Panc1 (cell line): ENCODE measurements at regions not wholly inside any gene's neighbourhood (a gene's known extent, or its start where the extent isn't known, plus 50 kb on each side); places are given as distances from the start of the nearest gene placed in this dataset.

ENCODE experiments used
- ATAC-seq: fragments of 200-7000 bp; cut with Tn5 transposase; 2 replicates; pipeline ENCODE4 v1.9.1; 2020; ENCODE audit warnings: mild to moderate bottlenecking, moderate library complexity
- BruUV-seq: library from RNA; stranded (reverse); fragments of 400-500 nt; replicated peaks from 2 replicates; lab custom pipeline; 2021; lab: Mats Ljungman, UMichigan
- CTCF ChIA-PET: fragments of 300-600 bp; sonication (Branson Sonifier 250); formaldehyde crosslinking; loops from one replicate; lab custom pipeline; 2022; ENCODE audit warnings: antibody characterized with exemption; lab: Charles Lee
- POLR2A ChIA-PET: fragments of 300-600 bp; sonication (Branson Sonifier 250); formaldehyde crosslinking; loops from one replicate; lab custom pipeline; 2022; ENCODE audit warnings: antibody characterized with exemption; lab: Charles Lee
- DNase-seq: peaks from one replicate; pipeline ENCODE4 v3.0.0-alpha.2; 2010; ENCODE audit warnings: low read depth, low spot score
- H3K27ac ChIP-seq: 2 replicates; pipeline ENCODE4 v1.5.1; 2011; ENCODE audit warnings: mild to moderate bottlenecking, low read length, inconsistent platforms
- H3K27me3 ChIP-seq: fragments of 200-500 bp; sonication (Bioruptor generic); 2 replicates; pipeline ENCODE4 v1.6.0; 2014; ENCODE audit warnings: low read length, inconsistent platforms; ENCODE audit not compliant: control insufficient read depth, insufficient read depth
- H3K36me3 ChIP-seq: fragments of 200-500 bp; sonication (Bioruptor generic); 2 replicates; pipeline ENCODE4 v1.5.1; 2014; ENCODE audit warnings: inconsistent platforms, mild to moderate bottlenecking, low read length, moderate library complexity; ENCODE audit not compliant: control insufficient read depth, insufficient read depth
- H3K4me1 ChIP-seq: 2 replicates; pipeline ENCODE4 v1.5.1; 2011; ENCODE audit warnings: inconsistent platforms, mild to moderate bottlenecking, low read length, moderate library complexity; ENCODE audit not compliant: control insufficient read depth, insufficient read depth
- H3K4me3 ChIP-seq, 2 experiments: 2 replicates each; pipeline ENCODE4 v1.5.1; 2011 to 2012; ENCODE audit warnings: low read depth in 2 of 2, low read length in 2 of 2, mild to moderate bottlenecking in 2 of 2, inconsistent platforms in 1 of 2, moderate library complexity in 1 of 2
- H3K9me3 ChIP-seq: fragments of 200-500 bp; sonication (Bioruptor generic); 2 replicates; pipeline ENCODE4 v1.5.1; 2014; ENCODE audit warnings: low read depth, mild to moderate bottlenecking, inconsistent platforms, low read length, moderate library complexity; ENCODE audit not compliant: control insufficient read depth, insufficient read depth
- CTCF ChIP-seq: fragments of 450-650 bp; IDR thresholded peaks from 2 replicates; pipeline ENCODE4 v1.5.1; 2017; ENCODE audit warnings: mild to moderate bottlenecking
- POLR2AphosphoS5 ChIP-seq: IDR thresholded peaks from 2 replicates; pipeline ENCODE4 v1.6.1; 2012; ENCODE audit warnings: mild to moderate bottlenecking, low read depth, low read length, moderate library complexity
- REST ChIP-seq, 2 experiments: IDR thresholded peaks; 2 replicates each; pipeline ENCODE4 v1.6.1; 2011 to 2012; ENCODE audit warnings: low read depth in 2 of 2, control low read depth in 1 of 2, low read length in 1 of 2, mild to moderate bottlenecking in 1 of 2, moderate library complexity in 1 of 2; ENCODE audit not compliant: insufficient read depth in 1 of 2
- SIN3A ChIP-seq: IDR thresholded peaks from 2 replicates; pipeline ENCODE4 v1.6.1; 2012; ENCODE audit warnings: low read depth, mild to moderate bottlenecking, low read length, moderate library complexity, borderline replicate concordance; ENCODE audit not compliant: insufficient read depth
- TCF7L2 ChIP-seq: IDR thresholded peaks from 2 replicates; pipeline ENCODE4 v1.6.1; 2011; ENCODE audit warnings: mild to moderate bottlenecking, low read depth, low read length, inconsistent platforms
- in situ Hi-C: cut with HindIII; loops from 2 replicates; pipeline ENCODE4 v1.10.0; 2016; ENCODE audit warnings: low sequenced_read_pairs, low pct_unique_long_range_greater_than_20kb
- intact Hi-C: fragments of 100-400 bp; cut with micrococcal nuclease; formaldehyde crosslinking; loops from one replicate; pipeline ENCODE4 v1.10.0; 2022; ENCODE audit not compliant: unreplicated experiment

DNA sequence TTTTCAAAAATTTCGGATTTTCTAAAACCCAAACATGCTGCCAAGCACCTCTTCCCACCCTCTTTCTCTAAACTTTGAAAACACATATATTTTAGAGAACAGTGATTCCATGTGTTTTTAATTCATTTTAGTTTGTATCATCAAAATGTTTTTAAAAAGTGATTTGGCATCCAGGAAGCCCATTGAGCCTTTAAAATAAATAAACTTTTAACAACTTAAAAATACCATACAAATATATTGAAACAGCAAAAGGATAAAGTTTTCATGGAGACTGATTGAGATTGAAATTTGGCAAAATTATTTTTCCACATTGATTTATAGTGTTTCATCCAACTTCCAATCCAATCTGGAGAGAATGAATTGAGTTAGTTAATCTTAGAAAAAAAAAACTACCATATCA is 374.7 kb downstream of the CD109 start:
- ChIA-PET CTCF (no interaction called here), POLR2A (no interaction called here)
- no peak for TF ChIP-seq SIN3A
- TF ChIP-seq TCF7L2: no peak
- TF ChIP-seq REST (IDR thresholded peaks at IDR 0.05; ENCODE audit: insufficient read depth in 1 of 2, low read depth in 2 of 2, low read length in 1 of 2): no peak
- no peak for TF ChIP-seq CTCF
- no peak for TF ChIP-seq POLR2AphosphoS5
- in situ Hi-C loops (no loop called here), intact Hi-C loops (no loop called here)
- no peaks in the 10 kb centered on the region for H3K36me3 ChIP-seq
- H3K27ac ChIP-seq: no peak overlapping the region
- no peak overlapping the region for H3K4me3 ChIP-seq
- BruUV-seq: no TSS peak
- ATAC-seq (no peak), DNase-seq (no peak)
- 0 out of 2 replicates have a peak, but pooled peaks cover 2% of the 10 kb centered on the region for H3K27me3 ChIP-seq
- no peaks in the 10 kb centered on the region for H3K4me1 ChIP-seq
- no peaks in the 10 kb centered on the region for H3K9me3 ChIP-seq

DNA sequence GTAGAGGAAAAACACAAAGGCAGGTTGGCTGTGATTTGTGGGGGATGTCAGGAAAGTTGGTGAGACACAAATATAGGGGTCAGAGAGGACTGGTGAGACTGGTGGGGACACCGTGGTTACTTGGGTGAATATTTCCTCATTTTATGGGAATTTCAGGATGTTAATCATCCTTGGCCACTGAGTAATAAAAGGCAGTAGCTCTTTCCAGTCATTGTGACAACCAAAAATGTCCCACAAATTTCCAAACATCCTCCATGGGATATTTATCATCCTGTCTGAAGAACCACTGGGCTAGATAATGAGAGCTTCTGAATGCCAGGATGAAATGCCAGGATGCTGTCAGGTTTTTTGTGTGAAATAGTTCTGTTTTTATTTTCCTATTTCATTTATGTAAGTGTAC is 374.1 kb downstream of the CD109 start:
- TF ChIP-seq SIN3A (no peak), CTCF (no peak), TCF7L2 (no peak), POLR2AphosphoS5 (no peak), REST (IDR thresholded peaks at IDR 0.05; ENCODE audit: insufficient read depth in 1 of 2, low read depth in 2 of 2, low read length in 1 of 2) (no peak)
- Histone ChIP-seq H3K27me3 (no peaks in the 10 kb centered on the region), H3K4me1 (no peaks in the 10 kb centered on the region), H3K36me3 (no peaks in the 10 kb centered on the region), H3K27ac (no peak overlapping the region), H3K4me3 (no peak overlapping the region), H3K9me3 (no peaks in the 10 kb centered on the region)
- DNase-seq (no peak), ATAC-seq (no peak)
- POLR2A ChIA-PET: no interaction called here
- intact Hi-C loops: no loop called here
- CTCF ChIA-PET: no interaction called here
- BruUV-seq: no TSS peak
- in situ Hi-C loops: no loop called here
